Esophagus mucosa (tissue), 1 donor: ENCODE measurements at regions not wholly inside any gene's neighbourhood (a gene's known extent, or its start where the extent isn't known, plus 50 kb on each side); places are given as distances from the start of the nearest gene placed in this dataset.
"Not testable (repeated sequence)": the region's sequence is repeated elsewhere in the genome, so short reads cannot be mapped to it uniquely, and the experiment has no call there.

Source experiments
- ATAC-seq: fragments of 200-7000 bp; cut with Tn5 transposase; one replicate; pipeline ENCODE4 v1.9.1; 2020
- donor health status: DM: yes; HTN: yes; CAD: no.

DNA sequence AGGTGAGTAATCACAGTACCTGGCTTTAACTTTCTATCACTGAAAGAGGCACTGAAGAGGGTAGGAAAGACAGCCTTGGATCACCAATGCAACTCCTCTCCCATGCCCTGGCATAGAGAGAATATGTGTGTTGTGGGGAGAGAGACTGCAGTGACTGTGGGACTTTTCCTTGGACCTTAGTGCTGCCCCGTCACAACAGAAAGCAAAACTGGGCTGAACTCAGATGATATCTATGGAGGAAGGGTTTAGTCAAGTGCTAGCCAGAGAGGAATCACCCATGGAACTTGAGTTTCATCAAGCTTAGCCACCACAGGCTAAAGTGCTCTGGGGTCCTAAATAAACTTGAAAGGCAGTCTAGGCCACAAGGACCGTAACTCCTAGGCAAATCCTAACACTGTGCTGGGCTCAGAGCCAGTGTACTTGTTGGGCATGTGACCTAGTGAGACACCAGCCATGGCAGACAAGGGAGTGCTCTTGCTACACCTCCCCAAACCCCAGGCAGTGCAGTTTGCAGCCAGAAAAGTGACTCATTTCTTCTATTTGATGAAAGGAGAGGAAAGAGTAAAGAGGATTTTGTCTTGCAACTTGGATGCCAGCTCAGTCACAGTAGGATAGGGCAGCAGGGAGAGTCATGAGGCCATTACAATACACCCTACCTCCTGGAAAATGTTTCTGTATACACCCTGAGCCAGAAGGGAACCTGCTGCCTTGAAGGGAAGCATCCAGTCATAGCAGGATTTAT, 105.8 kb upstream of the SPOPL start:
- peak; percentile 99 for ATAC-seq

GRCh38 chr2:138396843-138397242, 104.7 kb upstream of the SPOPL start:
- ATAC-seq = no peak

- no peak for ATAC-seq
Measured at GRCh38 chr2:138403431-138403927, 98.1 kb upstream of the SPOPL start.

GRCh38 chr2:138414014-138414413, 87.6 kb upstream of the SPOPL start:
- no peak for ATAC-seq

DNA sequence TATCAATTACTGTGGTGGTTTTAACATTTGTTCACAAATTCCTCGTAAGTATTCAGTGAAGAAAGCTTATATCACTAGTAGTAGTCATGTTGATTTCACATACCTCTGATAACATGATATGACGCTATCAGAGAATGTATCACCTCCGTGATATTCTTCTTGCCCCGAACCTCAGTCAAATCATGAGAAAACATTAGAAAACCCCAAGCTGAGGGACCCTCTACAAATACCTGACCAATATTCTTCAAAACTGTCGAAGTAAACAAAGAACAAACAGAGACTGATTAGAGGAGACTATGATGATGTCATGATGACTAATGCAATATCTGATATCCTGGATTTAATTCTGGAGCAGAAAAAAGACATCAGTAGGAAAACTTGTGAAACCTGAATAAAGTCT, 85.6 kb upstream of the SPOPL start:
- no peak for ATAC-seq

GRCh38 chr2:138418453-138418852, 83.1 kb upstream of the SPOPL start:
- ATAC-seq = no peak

DNA sequence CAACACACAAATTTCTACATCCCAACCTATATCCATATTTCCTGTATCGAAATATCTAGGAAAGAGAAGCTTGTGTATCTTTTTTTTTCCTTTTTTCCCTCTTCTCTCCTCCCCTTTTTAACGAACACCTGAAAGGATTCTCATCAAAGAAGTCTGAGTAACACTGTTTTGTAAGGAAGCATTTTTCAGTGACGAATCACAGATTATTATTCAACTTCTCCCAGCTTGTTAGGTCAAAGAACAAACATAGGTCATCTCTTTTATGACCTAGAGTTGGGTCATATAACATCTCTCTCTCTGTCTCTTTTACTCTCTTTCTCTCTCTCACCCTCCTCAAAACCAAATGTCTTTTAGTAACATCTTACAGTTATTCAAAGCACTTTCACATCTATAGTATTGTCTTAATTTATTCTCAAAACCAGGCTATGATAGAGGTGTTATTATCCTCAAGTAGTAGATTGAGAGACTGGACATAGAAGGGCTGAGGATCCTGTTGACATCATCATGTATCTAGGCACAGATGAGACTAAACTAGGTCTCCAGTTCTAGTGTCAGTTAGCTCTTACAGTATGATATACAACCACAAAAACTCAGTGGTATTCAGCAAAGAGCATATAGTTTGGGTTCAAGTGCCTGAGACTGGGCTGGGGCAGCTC, 80.1 kb upstream of the SPOPL start:
- ATAC-seq = peak; percentile 70

- ATAC-seq = peak; percentile 95
Measured at GRCh38 chr2:138421971-138422335, 79.6 kb upstream of the SPOPL start.

- ATAC-seq = no peak
Measured at GRCh38 chr2:138423198-138423597, 78.4 kb upstream of the SPOPL start.

GRCh38 chr2:138423745-138424144, 77.8 kb upstream of the SPOPL start:
- ATAC-seq = no peak

- peak; percentile 44 for ATAC-seq
Measured at GRCh38 chr2:138424436-138425140, 77.0 kb upstream of the SPOPL start.

DNA sequence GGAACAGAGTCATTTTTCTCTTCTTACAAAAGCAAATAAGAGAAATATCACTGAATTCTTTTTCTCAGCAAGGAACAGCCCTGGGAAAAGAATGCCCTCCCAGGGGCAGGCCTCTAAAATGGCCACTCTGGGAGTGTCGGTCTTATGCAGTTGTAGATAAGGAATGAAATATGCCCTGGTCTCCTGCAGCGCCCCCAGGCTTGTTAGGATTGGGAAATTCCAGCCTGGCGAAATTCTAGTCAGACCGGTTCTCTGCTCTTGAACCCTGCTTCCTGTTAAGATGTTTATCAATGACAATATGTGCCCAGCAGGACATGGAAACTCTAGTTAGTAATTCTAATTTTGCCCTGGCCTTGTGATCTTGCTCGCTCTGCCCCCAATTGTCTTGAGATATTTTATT, 75.5 kb upstream of the SPOPL start:
- not testable (repeated sequence) for ATAC-seq

DNA sequence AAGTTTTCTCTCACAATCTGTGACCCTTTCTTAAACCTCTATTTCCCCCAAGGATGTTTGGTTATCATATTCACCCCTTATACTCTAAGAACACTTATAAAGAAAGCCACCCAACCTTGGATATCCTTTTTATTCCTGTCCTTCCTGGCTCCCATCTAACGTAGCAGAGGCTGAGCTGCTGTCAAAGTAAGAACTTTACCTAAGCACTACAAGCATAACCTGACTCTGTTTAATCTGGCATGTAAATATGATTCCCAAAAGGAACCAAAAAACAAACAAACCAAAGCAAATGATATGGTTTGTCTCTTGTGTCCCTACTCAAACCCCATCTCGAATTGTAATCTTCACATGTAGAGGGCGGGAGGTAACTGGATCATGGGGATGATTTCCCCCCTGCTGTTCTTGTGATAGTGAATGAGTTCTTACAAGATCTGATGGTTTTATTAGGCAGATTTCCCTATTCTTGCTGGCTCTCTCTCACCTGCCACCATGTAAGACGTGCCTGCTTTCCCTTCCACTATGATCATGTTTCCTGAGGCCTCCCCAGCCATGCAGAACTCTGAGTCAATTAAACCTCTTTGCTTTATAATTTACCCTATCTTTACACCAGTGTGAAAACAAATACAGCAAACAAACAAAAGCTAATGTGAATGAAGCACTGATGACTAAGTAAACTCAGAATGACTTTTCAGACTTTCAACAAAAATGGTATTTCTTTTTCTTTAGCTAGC, 72.7 kb upstream of the SPOPL start:
- ATAC-seq = no peak

DNA sequence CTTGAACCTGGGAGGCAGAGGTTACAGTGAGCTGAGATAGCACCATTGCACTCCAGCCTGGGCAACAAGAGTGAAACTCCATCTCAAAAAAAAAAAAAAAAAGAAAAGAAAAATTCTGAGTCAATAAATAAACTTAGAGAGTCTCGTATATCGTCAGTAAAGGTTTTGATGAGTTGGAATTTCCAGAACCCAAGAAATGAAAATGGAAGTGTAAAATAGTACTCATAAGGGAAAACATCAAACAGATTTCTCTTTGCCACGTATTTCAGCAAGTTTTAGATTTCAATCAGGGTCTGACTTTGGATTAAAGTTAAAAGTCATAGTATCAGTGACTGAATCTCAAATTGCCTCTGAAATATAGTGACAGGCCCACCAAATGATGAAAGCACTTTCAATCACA, 71.4 kb upstream of the SPOPL start:
- ATAC-seq = no peak

GRCh38 chr2:138432971-138433370, 68.6 kb upstream of the SPOPL start:
- ATAC-seq = no peak

- ATAC-seq = peak; percentile 88
Measured at GRCh38 chr2:138433995-138434951, 67.3 kb upstream of the SPOPL start.

GRCh38 chr2:138435701-138436100, 65.9 kb upstream of the SPOPL start:
- no peak for ATAC-seq

DNA sequence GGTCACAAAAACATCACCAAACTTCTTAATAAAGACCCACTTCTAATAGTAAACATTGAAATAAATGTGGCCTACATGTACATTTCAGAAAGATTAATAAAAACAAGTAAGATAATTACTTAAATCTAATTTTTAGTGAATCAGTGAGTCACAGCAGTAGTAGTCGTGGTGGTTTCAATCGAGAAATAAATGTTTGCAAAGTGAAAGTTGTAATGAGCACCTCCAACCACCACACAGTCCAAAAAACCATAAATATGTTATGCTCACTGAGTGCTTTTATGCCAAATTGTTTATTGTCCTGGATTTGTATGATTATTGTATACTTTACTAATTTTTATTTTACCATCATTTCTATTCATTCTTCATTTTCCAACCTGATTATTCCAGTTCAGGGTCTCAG, 61.8 kb upstream of the SPOPL start:
- ATAC-seq = no peak

DNA sequence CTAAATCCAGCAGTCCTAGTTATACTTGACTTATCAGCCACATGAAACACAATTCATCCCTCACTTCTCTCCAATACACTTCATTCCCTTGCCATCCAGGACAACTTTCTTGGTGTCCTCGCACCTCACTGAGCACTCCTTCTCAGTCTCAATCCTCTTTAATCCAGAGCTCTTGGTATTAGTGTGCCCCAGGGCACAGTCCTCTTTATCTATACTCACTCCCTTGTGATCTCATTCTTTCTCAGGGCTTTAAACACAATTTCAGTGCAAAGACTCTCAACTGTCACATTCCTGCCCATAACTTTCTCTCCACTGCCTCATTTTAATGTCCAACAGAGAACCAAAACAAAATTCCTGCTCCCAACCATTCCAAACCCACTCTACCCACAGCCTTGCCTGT, 60.8 kb upstream of the SPOPL start:
- ATAC-seq = no peak

DNA sequence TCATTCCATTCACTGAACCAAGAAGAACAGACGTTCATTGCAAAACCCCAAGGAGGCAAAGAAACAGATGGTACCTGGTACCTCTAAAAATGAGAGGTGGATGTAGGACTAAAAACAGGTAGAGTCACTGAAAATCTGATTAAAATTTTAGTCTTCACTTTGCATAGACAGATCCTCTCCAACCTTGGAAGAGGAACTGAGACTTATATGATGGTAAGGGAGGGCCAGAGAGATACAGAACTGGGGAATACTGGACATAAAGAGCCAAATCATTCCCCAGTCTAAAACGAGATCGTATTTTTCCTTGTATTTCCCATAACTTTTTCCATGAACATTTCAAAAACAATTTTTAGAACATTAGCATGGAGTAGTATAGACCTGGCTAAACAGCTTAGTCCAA, 59.7 kb upstream of the SPOPL start:
- ATAC-seq = no peak

GRCh38 chr2:138444411-138444810, 57.2 kb upstream of the SPOPL start:
- ATAC-seq = no peak

DNA sequence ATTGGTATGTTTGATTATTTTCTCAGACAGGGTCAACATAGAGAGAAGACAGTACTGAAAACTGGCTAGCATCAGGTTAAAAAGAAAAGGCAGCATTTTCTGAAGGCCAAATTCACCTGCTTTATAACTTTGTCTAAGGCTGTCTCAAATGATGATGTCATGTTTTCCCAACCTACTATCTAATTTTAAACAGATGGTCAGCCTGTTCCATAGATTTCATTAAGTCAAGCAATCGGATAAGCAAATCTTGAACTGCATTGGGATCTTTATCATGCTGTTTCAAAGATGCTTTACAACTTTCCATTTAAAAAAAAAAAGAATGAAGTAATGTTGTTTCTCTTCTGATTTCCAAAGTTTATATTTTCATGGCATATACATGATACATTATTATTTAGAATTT, 56.3 kb upstream of the SPOPL start:
- ATAC-seq = no peak
